ENCODE measurements at regions not wholly inside any gene's neighbourhood (a gene's known extent, or its start where the extent isn't known, plus 50 kb on each side); places are given as distances from the start of the nearest gene placed in this dataset.

DNA sequence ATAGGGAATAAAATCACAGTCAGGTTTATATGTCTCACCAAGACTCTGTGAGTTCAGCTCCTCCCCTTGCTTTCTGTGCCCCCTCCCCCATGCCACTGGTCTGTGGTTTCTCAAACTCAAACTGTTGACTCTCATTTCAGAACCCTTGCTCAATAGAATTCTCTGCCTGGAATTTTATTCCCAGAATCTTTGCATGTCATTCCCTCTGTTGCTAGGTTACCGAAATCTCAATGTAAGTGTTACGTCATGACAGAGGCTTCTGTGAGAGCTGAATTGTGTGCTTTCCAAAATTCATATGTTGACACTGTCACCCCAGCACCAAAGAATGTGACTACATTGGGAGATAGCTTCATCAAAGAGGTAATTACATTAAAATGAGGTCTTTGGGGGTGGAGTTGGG lies 1938.8 kb downstream of the TP53TG3F start:
- DNase-seq: no peak
- H3K36me3 ChIP-seq: no peaks in the 10 kb centered on the region
- H3K9me3 ChIP-seq: peaks cover 13% of the 10 kb centered on the region
- H3K4me1 ChIP-seq: no peaks in the 10 kb centered on the region
- no peaks in the 10 kb centered on the region for H3K27me3 ChIP-seq
- no peak overlapping the region for H3K4me3 ChIP-seq (ENCODE audit: low read depth, low read length)
- TF ChIP-seq, protein P1, sequence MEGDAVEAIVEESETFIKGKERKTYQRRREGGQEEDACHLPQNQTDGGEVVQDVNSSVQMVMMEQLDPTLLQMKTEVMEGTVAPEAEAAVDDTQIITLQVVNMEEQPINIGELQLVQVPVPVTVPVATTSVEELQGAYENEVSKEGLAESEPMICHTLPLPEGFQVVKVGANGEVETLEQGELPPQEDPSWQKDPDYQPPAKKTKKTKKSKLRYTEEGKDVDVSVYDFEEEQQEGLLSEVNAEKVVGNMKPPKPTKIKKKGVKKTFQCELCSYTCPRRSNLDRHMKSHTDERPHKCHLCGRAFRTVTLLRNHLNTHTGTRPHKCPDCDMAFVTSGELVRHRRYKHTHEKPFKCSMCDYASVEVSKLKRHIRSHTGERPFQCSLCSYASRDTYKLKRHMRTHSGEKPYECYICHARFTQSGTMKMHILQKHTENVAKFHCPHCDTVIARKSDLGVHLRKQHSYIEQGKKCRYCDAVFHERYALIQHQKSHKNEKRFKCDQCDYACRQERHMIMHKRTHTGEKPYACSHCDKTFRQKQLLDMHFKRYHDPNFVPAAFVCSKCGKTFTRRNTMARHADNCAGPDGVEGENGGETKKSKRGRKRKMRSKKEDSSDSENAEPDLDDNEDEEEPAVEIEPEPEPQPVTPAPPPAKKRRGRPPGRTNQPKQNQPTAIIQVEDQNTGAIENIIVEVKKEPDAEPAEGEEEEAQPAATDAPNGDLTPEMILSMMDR (IDR thresholded peaks at IDR 0.05; ENCODE audit: low read depth, low read length): no peak

DNA sequence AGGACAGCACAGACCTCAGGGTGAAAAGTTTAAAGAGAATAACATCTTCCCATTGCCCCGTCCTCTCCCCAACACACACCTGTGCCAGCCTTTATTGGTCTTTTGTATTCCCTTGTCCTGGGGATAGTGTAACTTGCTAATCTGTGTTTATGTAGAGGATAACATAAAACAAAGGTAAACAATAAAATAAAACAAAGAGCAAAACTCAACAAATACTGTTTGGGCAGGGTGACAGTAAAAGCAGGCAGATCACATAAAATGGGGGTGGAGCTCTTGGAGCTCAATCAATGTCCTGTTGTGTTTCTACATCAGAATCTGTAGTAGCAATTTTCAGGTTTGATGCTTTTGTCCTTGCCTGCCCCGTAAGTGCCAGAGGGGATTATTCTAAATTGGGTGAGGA lies 1939.7 kb downstream of the TP53TG3F start:
- Histone ChIP-seq H3K9me3 (peaks cover 13% of the 10 kb centered on the region), H3K4me3 (ENCODE audit: low read depth, low read length) (no peak overlapping the region), H3K4me1 (no peaks in the 10 kb centered on the region), H3K27me3 (no peaks in the 10 kb centered on the region), H3K36me3 (no peaks in the 10 kb centered on the region)
- TF ChIP-seq, protein P1 (IDR thresholded peaks at IDR 0.05; ENCODE audit: low read depth, low read length): no peak
- no peak for DNase-seq

DNA sequence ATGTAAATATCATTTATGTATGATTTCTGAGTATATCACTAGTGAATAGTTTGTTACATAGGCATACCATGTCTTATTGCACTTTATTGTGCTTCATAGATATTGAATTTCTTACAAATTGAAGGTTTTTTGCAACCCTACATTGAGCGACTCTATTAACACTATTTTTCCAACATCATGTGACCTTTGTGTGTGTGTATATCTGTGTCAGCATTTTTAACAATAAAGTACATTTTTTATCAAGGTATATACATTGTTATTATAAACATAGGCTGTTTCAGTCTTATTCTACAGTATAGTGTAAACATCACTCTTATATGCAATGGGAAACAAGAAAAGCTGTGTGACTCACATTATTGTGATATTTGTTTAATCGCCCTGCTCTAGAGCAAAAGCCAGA lies 1944.9 kb downstream of the TP53TG3F start:
- no peak for DNase-seq
- Histone ChIP-seq H3K27me3 (no peaks in the 10 kb centered on the region), H3K4me3 (ENCODE audit: low read depth, low read length) (no peak overlapping the region), H3K9me3 (peaks cover 4% of the 10 kb centered on the region), H3K36me3 (no peaks in the 10 kb centered on the region), H3K4me1 (no peaks in the 10 kb centered on the region)
- TF ChIP-seq, protein P1 (IDR thresholded peaks at IDR 0.05; ENCODE audit: low read depth, low read length): no peak

GRCh38 chr16:35405526-35405925 lies 1946.1 kb downstream of the TP53TG3F start:
- H3K36me3 ChIP-seq: no peaks in the 10 kb centered on the region
- no peak for DNase-seq
- peaks cover 2% of the 10 kb centered on the region for H3K9me3 ChIP-seq
- H3K4me3 ChIP-seq (ENCODE audit: low read depth, low read length): no peak overlapping the region
- H3K27me3 ChIP-seq: no peaks in the 10 kb centered on the region
- no peaks in the 10 kb centered on the region for H3K4me1 ChIP-seq
- TF ChIP-seq, protein P1 (IDR thresholded peaks at IDR 0.05; ENCODE audit: low read depth, low read length): no peak

GRCh38 chr16:35409503-35409902 lies 1950.1 kb downstream of the TP53TG3F start:
- H3K4me1 ChIP-seq: no peaks in the 10 kb centered on the region
- TF ChIP-seq, protein P1 (IDR thresholded peaks at IDR 0.05; ENCODE audit: low read depth, low read length): no peak
- no peak for DNase-seq
- no peak overlapping the region for H3K4me3 ChIP-seq (ENCODE audit: low read depth, low read length)
- H3K36me3 ChIP-seq: no peaks in the 10 kb centered on the region
- no peaks in the 10 kb centered on the region for H3K27me3 ChIP-seq
- no peaks in the 10 kb centered on the region; the same call in 1 of the 2 replicates for H3K9me3 ChIP-seq

- no peaks in the 10 kb centered on the region for H3K36me3 ChIP-seq
- no peaks in the 10 kb centered on the region for H3K4me1 ChIP-seq
- TF ChIP-seq, protein P1 (IDR thresholded peaks at IDR 0.05; ENCODE audit: low read depth, low read length): no peak
- H3K9me3 ChIP-seq: no peaks in the 10 kb centered on the region
- no peaks in the 10 kb centered on the region for H3K27me3 ChIP-seq
- no peak overlapping the region for H3K4me3 ChIP-seq (ENCODE audit: low read depth, low read length)
- no peak for DNase-seq
These were observed 1951.0 kb downstream of the TP53TG3F start for GRCh38 chr16:35410438-35410837.
